GM19035 (cell line): ENCODE measurements at regions not wholly inside any gene's neighbourhood (a gene's known extent, or its start where the extent isn't known, plus 50 kb on each side); places are given as distances from the start of the nearest gene placed in this dataset.

Source experiments
- ATAC-seq: cut with Tn5 transposase; IDR thresholded peaks from one replicate; pipeline ENCODE4 v1.9.1; 2021; ENCODE audit not compliant: unreplicated experiment

DNA sequence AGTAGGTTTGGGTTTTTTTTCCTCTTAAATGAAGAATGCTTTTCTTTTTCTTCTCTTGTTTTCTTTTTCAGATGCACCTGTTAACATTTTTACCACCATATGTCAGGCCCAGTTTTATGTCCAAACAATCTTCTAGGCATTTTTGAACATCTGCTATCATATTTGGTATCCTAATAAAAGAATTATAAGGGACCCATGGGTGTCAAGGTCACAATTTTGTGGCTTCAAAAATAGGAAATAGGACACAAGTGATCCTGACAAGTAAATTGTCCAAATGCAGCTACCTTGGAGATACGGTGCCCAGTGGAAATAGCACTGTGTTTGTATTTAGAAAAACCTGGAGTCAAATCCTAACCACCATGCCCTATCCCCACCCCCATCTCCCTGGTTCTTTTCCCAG, 270.3 kb downstream of the MZT1 start:
- ATAC-seq: no peak

DNA sequence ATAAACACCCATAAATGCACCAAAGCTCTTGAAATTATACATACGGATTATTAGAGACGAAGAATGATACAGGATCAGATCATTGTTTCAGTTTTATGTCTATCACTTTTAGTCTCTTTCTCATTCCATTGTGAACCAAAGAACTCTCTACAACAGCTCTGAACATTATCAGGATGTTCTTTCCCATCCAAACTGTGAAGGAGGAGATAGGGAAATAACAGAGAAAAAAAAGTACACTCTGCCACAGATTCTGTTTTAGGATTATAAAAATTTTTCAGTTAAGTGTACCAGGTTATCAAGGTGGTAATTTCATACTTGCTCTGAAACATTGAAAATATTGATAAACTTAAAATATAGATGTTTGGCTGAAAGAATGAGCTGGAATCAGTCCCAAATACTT, 270.9 kb downstream of the MZT1 start:
- ATAC-seq: no peak

GRCh38 chr13:72453161-72453560, 274.3 kb downstream of the MZT1 start:
- ATAC-seq: no peak

GRCh38 chr13:72448082-72448481, 279.3 kb downstream of the MZT1 start:
- ATAC-seq: no peak

- ATAC-seq: no peak
Observed at GRCh38 chr13:72444999-72445398, 282.4 kb downstream of the MZT1 start.

GRCh38 chr13:72437458-72437857, 290.0 kb downstream of the MZT1 start:
- ATAC-seq: no peak

DNA sequence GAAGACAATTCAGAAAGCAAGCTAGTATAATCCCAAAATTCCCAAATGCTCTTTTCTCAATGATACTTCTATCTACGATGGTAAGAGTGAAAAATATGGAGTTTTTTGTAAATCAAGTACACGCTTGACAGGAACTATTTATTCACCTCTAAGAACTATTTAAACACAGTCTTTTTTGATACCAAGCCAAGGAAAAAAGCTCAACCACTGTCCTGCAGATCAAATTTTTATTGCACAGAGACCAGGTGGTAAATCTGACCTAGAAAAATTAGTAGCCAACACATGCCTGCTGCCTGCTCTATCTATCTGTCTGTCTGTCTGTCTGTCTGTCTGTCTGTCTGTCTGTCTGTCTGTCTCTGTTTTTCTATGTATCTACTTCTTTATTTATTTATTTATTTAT, 292.2 kb downstream of the MZT1 start:
- no peak for ATAC-seq

- no peak for ATAC-seq
Observed at GRCh38 chr13:72431981-72432682, 295.3 kb downstream of the MZT1 start.

GRCh38 chr13:72430923-72431322, 296.5 kb downstream of the MZT1 start:
- no peak for ATAC-seq

DNA sequence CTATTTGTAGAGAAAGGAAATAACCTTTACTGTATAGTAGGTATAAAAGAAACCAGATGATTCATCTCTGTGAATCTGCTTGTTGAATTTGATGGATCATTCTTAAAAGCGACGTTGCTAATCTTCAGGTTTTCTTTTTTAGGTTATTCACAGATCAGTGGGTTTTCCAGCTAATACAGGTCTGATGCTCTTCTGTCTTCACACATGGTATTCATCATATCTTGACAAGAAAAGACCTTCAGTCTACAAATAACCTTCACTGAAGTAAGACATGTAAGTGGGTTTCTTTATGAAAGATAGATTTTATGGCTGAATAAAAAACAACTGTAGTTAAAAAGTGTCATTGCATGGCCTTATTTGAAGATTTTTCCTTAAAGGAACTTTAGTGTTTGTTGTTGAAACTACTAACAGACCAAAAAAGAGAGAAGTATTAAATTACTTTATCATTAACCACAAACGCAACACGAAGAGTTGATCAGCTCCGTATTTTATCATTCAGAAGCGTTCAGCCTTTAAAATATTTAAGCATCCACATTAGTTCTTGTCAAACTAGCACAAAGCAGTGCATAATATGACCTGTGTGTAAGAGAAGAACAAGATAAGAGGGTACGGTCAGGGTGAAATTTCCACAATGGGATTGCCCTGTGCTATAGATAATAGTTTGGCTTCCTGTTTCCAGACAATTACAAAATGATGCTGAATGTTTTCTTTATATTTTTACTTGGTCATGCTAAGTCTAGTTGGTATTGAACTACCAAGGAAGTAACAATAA, 299.5 kb downstream of the MZT1 start:
- ATAC-seq: no peak

DNA sequence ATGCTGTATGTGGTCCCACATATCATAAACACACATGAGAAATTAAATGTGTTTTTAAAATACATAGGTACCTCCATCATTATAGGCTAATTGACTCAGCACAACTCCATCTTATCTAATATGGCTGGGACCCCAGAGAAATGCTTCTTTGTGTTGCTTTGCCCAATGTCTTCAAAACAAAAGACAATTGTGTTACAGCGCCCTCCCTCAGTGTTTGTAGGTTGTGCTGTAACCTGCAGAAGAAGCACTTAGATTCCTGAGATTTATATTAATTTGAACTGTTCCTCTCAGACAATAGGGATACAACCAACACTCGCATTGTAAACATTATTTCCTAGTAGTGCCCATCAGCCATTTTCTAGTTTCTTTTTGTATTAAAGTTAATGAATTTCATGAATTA, 303.4 kb downstream of the MZT1 start:
- no peak for ATAC-seq

DNA sequence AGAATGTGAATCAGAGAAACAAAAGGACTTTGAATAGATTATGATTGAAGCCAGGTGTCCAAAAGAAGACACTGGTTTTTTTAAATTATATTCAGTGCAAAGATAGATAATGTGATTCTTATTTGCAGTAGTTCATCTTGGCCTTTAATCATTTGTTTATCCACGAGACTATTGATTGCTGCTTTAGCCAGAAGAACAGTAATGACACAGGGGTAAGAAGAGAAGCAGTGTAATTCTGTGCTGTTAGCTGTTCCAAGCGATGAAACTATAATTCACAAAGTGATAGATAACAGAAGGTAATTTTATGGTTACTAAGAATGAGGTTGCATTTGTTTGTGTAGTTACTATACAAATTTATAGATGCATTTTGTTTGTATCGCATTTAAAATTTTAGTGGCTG, 311.6 kb downstream of the MZT1 start:
- ATAC-seq: no peak

GRCh38 chr13:72412481-72412880, 314.9 kb downstream of the MZT1 start:
- ATAC-seq: no peak

GRCh38 chr13:72405441-72405840, 322.0 kb downstream of the MZT1 start:
- ATAC-seq: no peak

- no peak for ATAC-seq
Observed at GRCh38 chr13:72403396-72404010, 323.9 kb downstream of the MZT1 start.

GRCh38 chr13:72400856-72401255, 326.6 kb downstream of the MZT1 start:
- ATAC-seq: no peak

- no peak for ATAC-seq
Observed at GRCh38 chr13:72399351-72399750, 328.1 kb downstream of the MZT1 start.

GRCh38 chr13:72397265-72397664, 330.2 kb downstream of the MZT1 start:
- ATAC-seq: no peak

DNA sequence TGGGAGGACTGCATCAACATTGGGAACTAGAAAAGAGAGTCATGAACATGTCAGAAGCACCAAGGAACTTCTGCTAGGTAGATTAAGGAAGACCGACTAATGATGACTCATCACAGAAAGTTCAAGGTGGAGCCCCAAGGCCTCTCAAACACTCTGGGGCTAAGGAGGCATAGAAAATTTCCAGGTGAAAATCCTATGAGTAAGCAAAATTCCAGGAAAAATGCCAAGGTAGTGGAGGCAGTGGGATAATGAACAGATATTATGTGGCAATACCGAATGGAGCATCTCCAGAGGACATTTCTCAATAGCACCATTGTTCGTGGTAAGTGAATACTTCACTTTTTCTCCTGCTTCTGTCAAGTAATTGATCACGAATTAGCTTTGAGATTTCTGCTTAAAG, 336.5 kb downstream of the MZT1 start:
- no peak for ATAC-seq

GRCh38 chr13:72386138-72386684, 341.2 kb downstream of the MZT1 start:
- no peak for ATAC-seq

- no peak for ATAC-seq
Observed at GRCh38 chr13:72384879-72385278, 342.6 kb downstream of the MZT1 start.
